GM10266 (cell line): ENCODE measurements at regions not wholly inside any gene's neighbourhood (a gene's known extent, or its start where the extent isn't known, plus 50 kb on each side); places are given as distances from the start of the nearest gene placed in this dataset.
"Not testable (repeated sequence)": the region's sequence is repeated elsewhere in the genome, so short reads cannot be mapped to it uniquely, and the experiment has no call there.

Experiments used
- DNase-seq: peaks from one replicate; pipeline ENCODE4 v3.0.0; 2012; ENCODE audit errors: extremely low spot score
- CTCF ChIP-seq: IDR thresholded peaks from 2 replicates; pipeline ENCODE4 v1.5.1; 2012; ENCODE audit warnings: mild to moderate bottlenecking, low read depth; ENCODE audit not compliant: control insufficient read depth, insufficient read depth; ENCODE audit errors: missing control alignments

- DNase-seq, result no peak
- TF ChIP-seq CTCF, result no peak
Observed at GRCh38 chr10:4282496-4282895, 497.5 kb upstream of the KLF6 start.

- TF ChIP-seq CTCF, result no peak
- no peak for DNase-seq
Observed at GRCh38 chr10:4281190-4281825, 496.3 kb upstream of the KLF6 start.

GRCh38 chr10:4280461-4281189, 495.6 kb upstream of the KLF6 start:
- no peak for DNase-seq
- no peak for TF ChIP-seq CTCF

- DNase-seq, result no peak
- no peak for TF ChIP-seq CTCF
Observed at GRCh38 chr10:4279655-4280054, 494.6 kb upstream of the KLF6 start.

- no peak for TF ChIP-seq CTCF
- DNase-seq, result no peak
Observed at GRCh38 chr10:4278186-4278585, 493.2 kb upstream of the KLF6 start.

GRCh38 chr10:4276151-4276550, 491.1 kb upstream of the KLF6 start:
- no peak for TF ChIP-seq CTCF
- DNase-seq, result no peak

GRCh38 chr10:4274671-4275070, 489.7 kb upstream of the KLF6 start:
- not testable (repeated sequence) for DNase-seq

GRCh38 chr10:4271193-4271592, 486.2 kb upstream of the KLF6 start:
- DNase-seq, result no peak
- TF ChIP-seq CTCF, result no peak
